GM19023 (cell line): ENCODE measurements at regions not wholly inside any gene's neighbourhood (a gene's known extent, or its start where the extent isn't known, plus 50 kb on each side); places are given as distances from the start of the nearest gene placed in this dataset.

Source experiments
- ATAC-seq: cut with Tn5 transposase; IDR thresholded peaks from one replicate; pipeline ENCODE4 v1.9.1; 2021; ENCODE audit warnings: mild to moderate bottlenecking, moderate library complexity; ENCODE audit not compliant: unreplicated experiment

DNA sequence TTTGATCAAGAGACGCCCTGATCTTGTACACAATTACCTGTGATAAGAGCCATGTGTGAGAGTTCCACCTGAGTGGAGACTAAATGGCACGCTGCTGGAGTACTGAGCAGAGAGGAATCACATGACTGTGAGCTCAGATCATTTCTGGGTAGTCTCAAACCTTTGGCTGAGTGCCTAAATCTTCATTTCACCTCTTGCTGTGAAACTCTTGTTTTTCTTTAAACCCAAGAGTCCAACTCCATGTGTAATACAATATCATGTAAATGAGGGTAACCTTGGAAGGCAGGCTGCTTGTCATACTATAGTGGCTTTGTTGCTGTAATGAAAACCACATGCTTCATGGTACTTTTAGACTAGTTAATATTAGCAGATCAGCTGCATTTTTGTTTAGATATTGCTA is 156.9 kb downstream of the CAND1 start:
- no peak for ATAC-seq

DNA sequence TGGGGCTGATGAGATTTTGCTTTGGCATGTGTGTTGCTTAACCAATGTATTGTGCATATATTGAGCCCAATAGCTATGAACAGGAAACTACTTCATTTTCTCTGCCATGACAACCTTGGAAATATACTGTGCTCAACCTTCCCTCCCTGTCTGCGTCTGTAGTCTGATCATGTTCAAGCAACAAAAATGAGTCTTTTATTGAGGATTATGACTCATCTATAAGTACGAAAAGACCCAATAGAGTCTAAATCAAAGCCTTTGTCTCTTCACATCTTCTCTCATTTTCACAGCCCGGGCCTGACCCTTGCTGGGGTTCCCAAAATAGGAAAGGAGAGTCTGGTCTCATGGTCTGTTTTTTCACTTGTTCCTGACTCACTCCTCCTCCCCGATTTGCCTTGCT is 158.2 kb downstream of the CAND1 start:
- ATAC-seq: no peak

DNA sequence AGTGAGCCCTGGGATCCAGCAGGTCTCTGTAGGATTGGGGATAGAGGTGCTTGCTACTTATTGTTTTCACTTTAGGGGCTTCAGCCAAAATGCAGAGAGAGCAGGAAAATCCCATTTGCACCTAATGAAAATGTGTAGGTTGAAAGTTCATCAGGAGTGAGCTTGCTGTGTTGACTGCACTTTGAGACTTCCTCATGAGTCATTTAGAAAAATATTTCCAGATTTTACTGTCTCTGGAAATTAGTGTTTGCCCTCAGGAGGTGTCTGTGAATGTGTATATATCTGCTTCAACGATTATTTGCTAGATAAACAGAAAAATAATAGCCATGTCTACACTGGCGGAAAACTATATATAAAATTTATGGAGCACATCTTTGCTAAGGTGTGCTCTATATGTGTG is 159.3 kb downstream of the CAND1 start:
- no peak for ATAC-seq

DNA sequence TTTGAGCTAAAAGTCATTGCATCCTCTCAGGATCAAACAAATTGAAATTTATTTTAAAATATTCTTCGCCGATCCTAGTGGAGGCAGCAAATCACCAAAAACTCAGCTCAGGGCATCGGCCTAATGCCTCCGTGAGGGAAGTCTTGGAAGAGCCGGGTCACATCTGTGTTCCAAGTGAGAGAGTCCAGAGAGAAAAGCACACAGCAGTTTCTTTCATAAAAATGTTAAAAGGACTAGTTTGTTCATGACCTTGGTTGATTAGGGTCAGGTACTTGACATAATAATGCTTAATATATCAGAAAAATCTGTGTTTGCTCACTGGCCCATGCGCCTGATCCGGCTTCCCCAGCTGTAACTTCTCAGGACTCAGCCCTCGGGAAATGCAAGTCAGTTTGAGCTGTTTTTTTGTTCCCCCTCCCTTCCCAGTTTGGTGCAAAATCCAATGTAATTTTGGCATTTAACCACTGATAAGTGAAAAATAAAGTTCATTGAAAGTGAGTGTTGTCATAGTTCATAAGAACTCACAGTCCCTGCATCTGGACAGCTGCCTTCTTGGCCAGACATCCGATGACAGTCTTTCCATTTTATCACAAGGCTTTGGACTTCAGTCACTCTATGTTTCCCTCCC is 161.7 kb downstream of the CAND1 start:
- ATAC-seq: no peak

DNA sequence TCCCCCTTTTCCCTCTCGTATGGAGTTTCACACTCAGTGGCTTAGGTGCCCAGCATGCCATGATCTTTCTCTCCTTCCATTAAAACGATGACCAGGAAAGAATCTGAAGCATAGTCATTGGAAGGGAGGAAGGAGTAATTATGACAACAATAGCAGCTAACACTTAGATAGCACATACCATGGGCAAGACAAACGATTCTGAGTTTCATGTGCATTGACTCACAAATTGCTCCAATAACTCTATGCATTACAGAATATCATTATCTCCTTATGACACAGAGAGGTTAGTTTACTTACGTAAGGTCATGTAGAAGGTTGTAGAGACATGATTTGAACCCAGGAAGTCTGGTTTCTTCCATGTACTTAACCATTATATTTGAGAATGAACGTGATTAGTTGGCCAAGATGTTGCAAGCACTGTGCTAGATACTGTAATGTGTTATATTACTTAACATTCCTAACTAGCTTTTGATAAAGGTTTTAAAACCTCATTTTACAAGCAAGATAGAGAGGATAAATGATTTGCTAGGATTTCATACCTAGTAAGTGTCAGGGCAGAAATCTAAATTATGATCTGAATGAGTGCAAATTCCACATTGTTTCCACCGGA is 162.4 kb downstream of the CAND1 start:
- no peak for ATAC-seq

DNA sequence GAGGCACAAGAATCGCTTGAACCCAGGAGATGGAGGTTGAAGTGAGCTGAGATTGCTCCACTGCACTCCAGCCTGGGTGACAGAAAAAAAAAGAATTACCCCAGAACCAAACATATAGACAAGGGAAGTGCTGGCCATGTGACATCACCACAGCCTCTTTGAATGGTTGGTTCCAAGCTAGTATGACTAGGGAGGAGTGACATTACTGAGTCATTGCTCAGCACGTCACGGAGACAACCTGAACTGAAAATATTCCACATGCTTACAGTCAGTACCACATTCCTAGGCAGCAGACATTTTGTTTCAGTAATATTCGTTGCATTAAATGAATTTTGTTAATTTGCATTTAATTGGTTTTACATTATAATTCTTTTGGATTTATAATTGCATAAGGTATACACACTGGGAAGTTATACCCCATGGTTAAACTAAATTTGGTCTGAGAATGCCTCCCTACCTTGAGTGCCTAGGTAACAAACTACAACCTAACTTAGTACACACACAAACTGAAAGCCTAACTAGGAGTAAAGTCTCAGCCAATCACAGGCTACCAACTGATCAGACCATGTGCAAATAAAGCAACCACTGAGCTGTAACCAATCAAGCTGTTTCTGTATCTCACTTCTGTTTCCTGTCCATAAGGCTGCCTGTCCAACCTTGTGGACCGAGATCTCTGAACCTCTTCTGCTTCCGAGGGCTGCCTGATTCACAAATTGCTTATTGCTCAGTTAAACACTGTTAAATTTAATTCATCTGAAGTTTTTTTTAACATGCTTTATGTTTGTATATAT is 164.4 kb downstream of the CAND1 start:
- ATAC-seq: no peak

DNA sequence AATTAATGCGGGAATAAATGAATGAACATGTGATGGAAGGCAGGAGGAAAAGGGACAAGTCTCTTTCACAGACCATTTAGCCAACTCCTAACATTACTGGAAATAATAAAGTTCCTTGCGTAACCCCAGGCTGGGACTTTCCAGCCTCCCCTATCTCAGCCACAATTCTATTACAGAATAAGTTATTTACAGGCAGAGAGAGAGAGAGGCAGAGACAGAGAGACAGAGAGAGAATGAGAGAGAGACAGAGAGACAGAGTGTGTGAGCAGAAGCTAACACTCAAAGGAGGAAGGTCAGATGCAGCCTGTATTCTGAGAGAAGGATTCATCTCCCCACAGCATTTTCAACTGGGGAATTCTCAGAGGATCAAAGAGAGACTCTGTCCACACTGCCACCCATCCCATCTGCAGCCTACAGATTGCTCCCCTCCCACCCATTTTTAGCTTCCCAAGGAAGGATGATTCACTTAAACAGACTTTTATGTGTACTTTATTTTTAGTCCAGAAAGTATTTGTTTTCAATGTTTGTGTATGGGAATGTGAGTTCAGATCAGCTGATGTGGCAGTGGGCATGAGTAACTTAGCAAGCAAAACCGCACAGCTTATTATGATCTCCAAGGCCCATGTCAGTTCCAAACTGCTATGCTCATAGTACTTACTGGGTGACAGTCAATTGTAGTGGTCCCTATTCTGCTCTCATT is 165.7 kb downstream of the CAND1 start:
- ATAC-seq: no peak

DNA sequence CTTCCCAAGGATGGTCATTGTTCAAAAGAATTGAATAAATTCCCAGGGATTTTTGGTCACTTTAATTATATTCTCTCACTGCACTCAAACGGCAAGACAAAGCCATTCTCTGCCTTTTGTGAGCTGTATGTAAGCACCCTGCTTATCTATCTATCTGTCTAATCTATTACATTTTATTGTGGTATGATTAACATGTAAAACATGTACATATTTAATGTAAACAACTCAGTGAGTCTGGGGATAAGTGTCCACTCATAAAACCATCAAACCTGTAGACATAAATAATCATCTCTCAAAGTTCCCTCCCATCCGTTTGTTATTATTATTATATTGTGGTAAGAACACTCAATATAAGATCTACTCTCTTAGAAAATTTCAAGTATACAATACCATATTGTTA is 167.1 kb downstream of the CAND1 start:
- no peak for ATAC-seq

DNA sequence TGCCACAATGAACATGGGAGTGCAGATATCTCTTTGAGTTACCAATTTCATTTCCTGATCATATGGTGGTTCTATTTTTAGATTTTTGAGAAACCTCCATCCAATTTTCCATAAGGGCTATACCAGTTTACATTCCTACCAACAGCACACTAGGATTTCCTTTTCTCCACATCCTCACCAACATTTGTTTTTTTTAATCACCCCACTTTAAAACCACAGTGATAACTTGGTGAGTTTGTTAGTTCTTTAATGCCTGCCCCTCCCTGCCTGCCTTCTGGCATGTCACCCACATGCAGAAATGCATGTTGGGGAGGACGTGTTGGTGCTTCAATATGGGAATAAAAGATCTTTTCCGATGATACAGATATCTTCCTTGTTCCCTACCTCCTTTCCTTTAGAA is 167.9 kb downstream of the CAND1 start:
- no peak for ATAC-seq

DNA sequence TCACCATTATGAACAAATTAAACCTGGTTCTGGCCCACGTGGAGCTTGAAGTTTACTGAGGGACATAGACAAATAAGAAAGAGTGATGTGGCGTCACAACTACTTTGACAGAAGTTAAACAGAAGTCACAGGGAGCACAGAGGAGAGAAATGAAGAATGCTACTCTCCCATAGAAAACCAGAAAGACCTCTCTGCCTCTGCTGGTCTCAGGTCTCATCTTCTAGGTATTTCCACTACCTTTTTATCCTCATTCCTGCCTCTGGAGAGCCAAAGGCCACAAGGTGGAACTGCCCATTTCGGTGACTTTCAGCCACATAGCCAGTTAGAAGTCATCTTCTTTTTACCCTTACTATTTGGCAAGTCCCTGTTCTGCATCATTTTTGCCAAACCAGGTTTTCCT is 170.5 kb downstream of the CAND1 start:
- ATAC-seq: no peak

DNA sequence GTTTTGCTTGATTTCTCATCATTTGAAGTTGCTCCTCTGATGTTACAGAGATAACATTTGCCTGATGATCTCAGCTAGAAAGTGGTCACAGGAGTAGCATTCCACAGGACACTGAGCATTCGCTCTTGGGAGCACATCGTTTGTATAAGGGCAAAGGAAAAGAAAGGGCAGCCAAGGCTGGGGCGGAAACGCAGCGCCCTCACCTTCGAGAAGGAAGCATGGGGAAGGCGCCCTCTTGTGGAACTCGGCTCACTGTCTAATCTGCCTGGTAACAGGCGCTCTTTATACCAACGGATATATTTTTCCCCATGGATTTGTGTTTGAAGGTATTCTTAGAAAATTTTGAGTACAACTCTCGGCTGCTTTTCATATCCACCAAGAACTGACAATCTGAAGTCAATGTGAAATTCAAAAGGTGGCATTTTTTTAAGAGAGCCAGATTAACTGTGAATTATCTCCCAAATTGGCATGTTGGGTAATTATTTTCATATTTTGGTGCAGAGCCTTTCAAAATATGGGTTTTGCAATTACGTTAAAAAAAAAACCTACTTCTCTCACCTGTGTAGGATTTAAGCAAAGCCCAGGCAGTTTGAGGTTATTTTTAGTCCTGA is 172.7 kb downstream of the CAND1 start:
- peak; percentile 94 for ATAC-seq

DNA sequence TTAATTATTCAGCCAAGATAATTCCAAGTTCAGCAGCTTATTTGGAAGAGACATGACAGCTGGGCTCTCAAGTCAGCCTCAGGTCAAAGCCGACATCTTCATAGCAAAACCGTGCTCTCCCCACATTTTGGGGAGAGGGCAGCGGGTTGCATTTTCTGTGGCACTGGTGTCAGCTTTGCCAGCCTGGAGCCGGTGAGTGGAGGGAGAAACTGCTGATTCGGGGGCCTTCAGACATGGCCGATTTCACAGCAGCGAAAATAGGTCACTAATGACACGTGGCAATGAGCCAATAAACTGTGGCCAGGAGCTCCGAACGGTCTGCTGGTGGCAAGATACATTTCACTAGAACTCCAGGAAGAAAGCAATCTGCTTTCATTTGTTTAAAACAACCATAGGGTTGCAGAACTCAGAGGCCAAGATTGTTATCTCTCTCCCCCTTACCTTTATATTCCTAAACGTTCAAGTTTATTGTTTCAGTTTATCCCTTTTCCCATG is 173.2 kb downstream of the CAND1 start:
- ATAC-seq: no peak

DNA sequence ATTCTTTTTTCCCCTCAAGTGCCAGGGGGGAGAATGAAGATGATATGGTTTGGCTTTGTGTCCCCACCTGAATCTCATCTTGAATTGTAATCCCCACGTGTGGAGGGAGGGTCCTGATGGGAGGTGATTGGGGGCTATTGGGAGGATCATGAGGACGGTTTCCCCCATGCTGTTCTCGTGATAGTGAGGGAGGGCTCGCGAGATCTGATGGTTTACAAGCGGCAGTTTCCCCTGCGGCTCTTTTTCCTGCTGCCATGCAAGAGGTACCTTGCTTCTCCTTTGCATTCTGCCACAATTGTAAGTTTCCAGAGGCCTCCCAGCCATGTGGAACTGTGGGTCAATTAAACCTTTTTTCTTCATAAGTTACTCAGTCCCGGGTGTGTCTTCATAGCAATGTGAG is 173.7 kb downstream of the CAND1 start:
- no peak for ATAC-seq

DNA sequence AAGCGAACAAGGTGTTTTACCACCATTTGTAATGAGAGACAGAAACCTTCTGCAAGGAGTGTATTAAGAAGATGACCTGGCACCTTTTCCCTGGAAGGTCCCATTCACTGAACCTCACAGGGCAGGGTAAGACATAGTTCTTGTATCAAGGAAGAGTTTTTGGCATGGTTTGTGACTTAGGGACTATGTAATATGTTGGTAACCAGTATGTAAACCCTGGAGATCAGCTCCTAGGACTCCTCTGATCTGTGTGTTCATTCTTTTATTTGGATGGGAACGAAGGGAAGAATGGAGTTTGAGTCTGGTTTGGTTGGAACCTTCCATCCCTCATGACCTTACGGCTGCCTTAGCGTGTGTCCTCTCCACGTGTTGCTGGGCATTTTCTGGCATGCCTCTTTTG is 175.4 kb downstream of the CAND1 start:
- ATAC-seq: no peak

DNA sequence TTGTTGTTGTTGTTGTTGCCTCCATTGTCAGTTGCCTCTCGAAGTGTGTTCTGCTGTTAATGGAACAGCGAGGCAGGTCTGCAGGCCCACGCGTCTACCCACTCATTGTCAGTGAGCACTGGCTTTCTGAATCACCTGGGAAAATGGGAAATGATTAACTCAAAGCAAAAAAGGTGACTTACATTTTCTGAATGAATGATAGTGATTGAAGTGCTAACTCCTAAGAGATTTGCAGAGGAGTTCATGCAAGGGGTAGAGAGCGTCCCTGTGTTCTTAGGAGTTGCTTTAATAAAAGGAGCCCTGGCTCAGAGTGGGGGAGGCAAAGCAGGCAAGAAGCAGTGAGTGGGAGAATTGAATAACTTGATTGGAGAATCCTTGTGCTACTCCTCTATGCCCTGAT is 177.6 kb downstream of the CAND1 start:
- no peak for ATAC-seq

DNA sequence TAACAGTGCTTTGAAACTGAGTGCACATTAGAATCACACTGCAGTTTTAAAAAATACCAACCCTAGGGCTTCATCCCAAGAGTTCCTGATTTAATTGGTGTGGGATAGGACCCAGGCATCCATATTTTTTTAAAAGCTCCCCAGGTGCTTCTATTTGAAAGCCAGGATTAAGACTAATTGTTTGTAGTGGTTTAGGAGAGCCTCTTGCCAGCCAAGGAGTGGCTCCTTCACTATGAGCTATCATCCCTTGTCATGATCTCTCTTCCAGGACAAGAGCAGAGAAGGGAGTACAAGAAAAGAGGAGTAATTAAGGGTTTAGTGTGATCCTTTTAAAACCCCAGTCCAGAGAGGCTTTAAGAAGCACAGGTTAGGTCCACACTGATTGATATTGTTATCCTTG is 178.0 kb downstream of the CAND1 start:
- no peak for ATAC-seq

DNA sequence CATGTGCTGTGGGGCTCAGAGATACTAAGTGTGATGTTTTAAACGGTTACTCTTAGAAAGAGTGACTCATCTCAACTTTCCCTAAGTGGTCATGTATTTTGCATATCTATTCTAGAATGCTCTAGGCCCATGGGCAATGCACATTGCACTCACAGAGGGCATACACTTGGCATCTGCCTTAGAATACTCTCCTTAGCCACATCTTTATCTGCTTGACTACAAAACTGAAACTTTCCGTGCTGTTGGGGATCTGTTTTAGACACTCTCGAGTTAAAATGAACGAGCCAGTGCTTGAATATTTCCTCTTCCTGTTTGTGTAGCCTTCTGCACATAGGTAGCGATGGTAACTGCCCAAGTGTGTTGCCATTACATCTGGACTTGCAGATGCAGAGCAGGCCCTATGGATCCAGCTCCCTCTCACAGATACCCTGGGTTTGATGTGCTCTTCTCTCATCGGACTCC is 180.5 kb downstream of the CAND1 start:
- ATAC-seq: peak; percentile 80

DNA sequence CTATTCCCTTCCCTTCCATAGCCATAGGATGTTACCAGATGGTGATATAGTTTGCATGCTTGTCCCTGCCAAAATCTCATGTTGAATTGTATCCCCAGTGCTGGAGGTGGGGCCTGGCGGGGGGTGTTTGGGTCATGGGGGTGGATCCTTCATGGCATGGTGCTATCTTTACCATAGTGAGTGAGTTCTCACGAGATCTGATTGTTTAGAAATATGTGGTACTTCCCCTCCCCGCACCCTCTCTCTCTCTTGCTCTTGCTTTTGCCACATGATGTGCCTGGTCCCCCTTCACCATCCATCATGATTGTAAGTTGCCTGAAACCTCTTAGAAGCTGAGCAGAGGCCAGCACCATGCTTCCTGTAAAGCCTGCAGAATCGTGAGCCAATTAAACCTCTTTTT is 181.3 kb downstream of the CAND1 start:
- ATAC-seq: no peak

DNA sequence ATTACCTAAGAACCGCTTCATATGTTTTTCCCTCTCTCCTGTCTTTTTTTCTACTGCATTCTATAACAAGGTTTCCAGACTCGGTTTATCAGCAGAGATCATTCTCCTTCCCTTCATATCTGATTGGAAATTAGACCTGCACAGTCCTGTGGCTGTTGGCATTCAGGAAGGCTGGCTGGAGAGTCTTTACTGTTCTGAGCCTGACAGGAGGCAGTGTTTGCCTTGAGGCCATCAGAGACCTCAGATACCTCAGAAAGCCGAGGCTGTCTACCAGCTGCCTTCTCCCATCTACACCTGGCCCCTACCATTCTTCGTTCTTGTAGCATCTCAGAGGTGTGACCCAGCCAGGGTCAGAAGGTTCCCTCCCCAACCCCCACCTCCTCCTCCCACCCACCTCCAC is 182.0 kb downstream of the CAND1 start:
- ATAC-seq: no peak

DNA sequence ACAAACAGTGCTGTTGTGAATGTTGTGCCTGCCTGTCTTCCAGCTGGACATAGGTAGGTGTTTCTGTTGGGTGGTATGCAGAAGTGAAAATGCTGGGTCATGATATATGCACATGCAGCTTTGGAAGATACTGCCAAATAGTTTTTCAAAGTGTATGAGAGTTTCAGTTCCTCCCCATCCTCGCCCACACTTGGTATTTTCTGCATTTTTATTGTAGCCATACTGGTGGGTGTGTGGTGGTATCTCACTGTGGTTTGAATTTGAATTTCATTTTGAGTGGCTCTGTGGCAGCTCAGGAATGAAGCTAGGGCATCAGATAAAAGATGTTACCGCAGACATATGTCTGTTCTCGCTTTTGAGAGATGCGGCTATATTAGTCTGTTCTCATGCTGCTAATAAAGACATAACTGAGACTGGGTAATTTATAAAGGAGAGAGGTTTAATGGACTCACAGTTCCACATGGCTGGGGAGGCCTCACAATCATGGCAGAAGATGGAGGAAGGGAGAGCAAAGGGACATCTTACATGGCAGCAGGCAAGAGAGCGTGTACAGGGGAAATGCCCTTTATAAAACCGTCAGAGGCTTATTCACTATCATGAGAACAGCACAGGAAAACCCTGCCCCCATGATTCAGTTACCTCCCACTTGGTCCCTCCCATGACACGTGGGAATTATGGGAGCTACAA is 183.1 kb downstream of the CAND1 start:
- peak; percentile 52 for ATAC-seq
